H1 (cell line): ENCODE measurements at regions not wholly inside any gene's neighbourhood (a gene's known extent, or its start where the extent isn't known, plus 50 kb on each side); places are given as distances from the start of the nearest gene placed in this dataset.

Experiments used
- CTCF ChIA-PET: fragments of 300-600 bp; sonication (Branson Sonifier 250); formaldehyde crosslinking; loops from one replicate; lab custom pipeline; 2021; ENCODE audit not compliant: partially characterized antibody; lab: Charles Lee
- POLR2A ChIA-PET: fragments of 300-600 bp; sonication (Branson Sonifier 250); formaldehyde crosslinking; loops from one replicate; lab custom pipeline; 2021; ENCODE audit warnings: inconsistent platforms; ENCODE audit not compliant: partially characterized antibody; lab: Charles Lee
- DNase-seq, 2 experiments: peaks; one replicate each; pipeline versions ENCODE4 v3.0.0 to v3.0.0-alpha.2; 2010 to 2022; ENCODE audit warnings: low spot score in 2 of 2, low read depth in 1 of 2, mixed read lengths in 1 of 2
- FAIRE-seq: peaks from 2 replicates; lab custom pipeline; 2011; peaks lifted over from hg19 to GRCh38; lab: Jason Lieb, UNC
- H2AFZ ChIP-seq: 2 replicates; pipeline ENCODE4 v1.8.1; 2012; ENCODE audit warnings: low read length, inconsistent platforms
- H2AK5ac ChIP-seq: 2 replicates; pipeline ENCODE4 v1.6.1; 2013; ENCODE audit warnings: low read depth, low read length
- H2BK120ac ChIP-seq: replicated peaks from 2 replicates; pipeline ENCODE3; 2013; ENCODE audit warnings: low read depth, low read length, inconsistent platforms
- H2BK12ac ChIP-seq: 2 replicates; pipeline ENCODE4 v1.6.1; 2013; ENCODE audit warnings: low read depth, low read length
- H2BK15ac ChIP-seq: 2 replicates; pipeline ENCODE4 v1.6.1; 2013; ENCODE audit warnings: low read length
- H2BK20ac ChIP-seq: 2 replicates; pipeline ENCODE4 v1.6.1; 2013; ENCODE audit warnings: low read length
- H2BK5ac ChIP-seq: 2 replicates; pipeline ENCODE4 v1.6.1; 2013; ENCODE audit warnings: low read depth, low read length
- H3K14ac ChIP-seq: 2 replicates; pipeline ENCODE4 v1.6.1; 2013; ENCODE audit warnings: inconsistent platforms; ENCODE audit not compliant: insufficient read length
- H3K18ac ChIP-seq: 2 replicates; pipeline ENCODE4 v1.6.1; 2013; ENCODE audit warnings: low read length; ENCODE audit errors: extremely low read depth
- H3K23ac ChIP-seq: 2 replicates; pipeline ENCODE4 v1.6.1; 2013; ENCODE audit warnings: inconsistent platforms; ENCODE audit not compliant: insufficient read length
- H3K23me2 ChIP-seq: 2 replicates; pipeline ENCODE4 v1.6.1; 2013; ENCODE audit warnings: low read depth, low read length
- H3K27ac ChIP-seq: 2 replicates; pipeline ENCODE4 v1.6.1; 2011; ENCODE audit warnings: low read depth, low read length, inconsistent platforms
- H3K27me3 ChIP-seq, 4 experiments: replicated peaks in 1 of 4; 1 replicate in 1 of 4; 2 replicates in 3 of 4; pipeline versions ENCODE4 v1.6.1 to v1.8.1; 2011 to 2013; ENCODE audit warnings: low read length in 3 of 4, mild to moderate bottlenecking in 3 of 4, inconsistent platforms in 2 of 4, mixed read lengths in 2 of 4, moderate library complexity in 1 of 4; ENCODE audit not compliant: control insufficient read depth in 3 of 4, insufficient read depth in 3 of 4; ENCODE audit errors: extremely low read depth in 1 of 4
- H3K36me3 ChIP-seq, 4 experiments: 2 replicates each; pipeline versions ENCODE4 v1.6.1 to v1.8.1; 2011 to 2013; ENCODE audit warnings: mild to moderate bottlenecking in 4 of 4, low read length in 3 of 4, moderate library complexity in 2 of 4, control low read depth in 1 of 4, inconsistent platforms in 1 of 4; ENCODE audit not compliant: insufficient read depth in 4 of 4, control insufficient read depth in 2 of 4
- H3K4ac ChIP-seq: replicated peaks from 2 replicates; pipeline ENCODE3; 2013; ENCODE audit warnings: low read length, low read depth, mixed read lengths, inconsistent platforms; ENCODE audit not compliant: insufficient read length
- H3K4me1 ChIP-seq, 4 experiments: replicated peaks in 1 of 4; 1 replicate in 1 of 4; 2 replicates in 3 of 4; pipeline versions ENCODE4 v1.6.1 to v1.8.1; 2011 to 2013; ENCODE audit warnings: low read length in 3 of 4, inconsistent platforms in 2 of 4, mixed read lengths in 1 of 4; ENCODE audit not compliant: insufficient read depth in 4 of 4, control insufficient read depth in 3 of 4
- H3K4me2 ChIP-seq, 2 experiments: 2 replicates each; pipeline versions ENCODE4 v1.6.1 to v1.8.1; 2011 to 2013; ENCODE audit warnings: low read depth in 2 of 2, low read length in 2 of 2, control low read depth in 1 of 2, inconsistent platforms in 1 of 2, mild to moderate bottlenecking in 1 of 2; ENCODE audit not compliant: insufficient read depth in 1 of 2
- H3K4me3 ChIP-seq, 4 experiments: fragments of 200-600, 300-600 bp in 1 of 4; sonication (generic), shearing (Covaris generic), sonication (Bioruptor Twin) in 1 of 4; 2 replicates each; pipeline versions ENCODE4 v1.5.1 to v1.8.1; 2011 to 2016; ENCODE audit warnings: low read length in 4 of 4, low read depth in 3 of 4, control low read depth in 2 of 4, inconsistent platforms in 2 of 4, mild to moderate bottlenecking in 2 of 4, mixed read lengths in 1 of 4, moderate library complexity in 1 of 4; ENCODE audit not compliant: insufficient read depth in 2 of 4; ENCODE audit errors: extremely low read depth in 1 of 4
- H3K56ac ChIP-seq: replicated peaks from 2 replicates; pipeline ENCODE3; 2013; ENCODE audit warnings: low read depth, mild to moderate bottlenecking, mixed read lengths, low read length, inconsistent platforms; ENCODE audit not compliant: insufficient read length
- H3K79me1 ChIP-seq: 2 replicates; pipeline ENCODE4 v1.6.1; 2013; ENCODE audit warnings: low read depth, low read length, control low read depth
- H3K79me2 ChIP-seq, 2 experiments: 2 replicates each; pipeline versions ENCODE4 v1.6.1 to v1.8.1; 2012 to 2013; ENCODE audit warnings: low read length in 2 of 2, mild to moderate bottlenecking in 2 of 2, inconsistent platforms in 1 of 2; ENCODE audit not compliant: insufficient read depth in 2 of 2, control insufficient read depth in 1 of 2
- H3K9ac ChIP-seq, 4 experiments: replicated peaks in 1 of 4; 1 replicate in 1 of 4; 2 replicates in 3 of 4; pipeline versions ENCODE4 v1.6.1 to v1.8.1; 2011 to 2013; ENCODE audit warnings: low read depth in 3 of 4, low read length in 3 of 4, control low read depth in 2 of 4, mild to moderate bottlenecking in 2 of 4, moderate library complexity in 2 of 4, inconsistent platforms in 1 of 4; ENCODE audit errors: extremely low read depth in 1 of 4
- H3K9me3 ChIP-seq, 2 experiments: 2 replicates each; pipeline versions ENCODE4 v1.6.1 to v1.8.1; 2012 to 2013; ENCODE audit warnings: mild to moderate bottlenecking in 2 of 2, moderate library complexity in 2 of 2, control low read depth in 1 of 2, inconsistent platforms in 1 of 2, low read depth in 1 of 2, low read length in 1 of 2, mixed read lengths in 1 of 2; ENCODE audit not compliant: insufficient read depth in 2 of 2
- H4K20me1 ChIP-seq, 2 experiments: replicated peaks in 1 of 2; 2 replicates each; pipeline versions ENCODE3 to v1.8.1; 2011 to 2013; ENCODE audit warnings: inconsistent platforms in 2 of 2, low read length in 2 of 2, mild to moderate bottlenecking in 1 of 2; ENCODE audit not compliant: insufficient read depth in 2 of 2, control insufficient read depth in 1 of 2
- H4K5ac ChIP-seq: 2 replicates; pipeline ENCODE4 v1.6.1; 2013; ENCODE audit warnings: low read length, low read depth, mixed read lengths, inconsistent platforms; ENCODE audit not compliant: insufficient read length
- H4K8ac ChIP-seq: 2 replicates; pipeline ENCODE4 v1.8.0; 2013; ENCODE audit warnings: mild to moderate bottlenecking, moderate library complexity, low read length, inconsistent platforms; ENCODE audit not compliant: insufficient read depth; ENCODE audit errors: extremely low read depth
- H4K91ac ChIP-seq: replicated peaks from 2 replicates; pipeline ENCODE3; 2013; ENCODE audit warnings: low read length, mixed read lengths, inconsistent platforms; ENCODE audit not compliant: insufficient read length
- WGBS, 2 experiments: shearing (Covaris generic) in 1 of 2; methylation state at CpG; one replicate each; pipeline versions ENCODE4 v1.1.6 to v1.1.7; 2013 to 2015; ENCODE audit warnings: low lambda C conversion rate in 2 of 2, mixed read lengths in 2 of 2, inconsistent platforms in 1 of 2, low coverage in 1 of 2, missing lambda C conversion rate in 1 of 2; ENCODE audit not compliant: insufficient replicate concordance in 2 of 2, insufficient coverage in 1 of 2, insufficient read length in 1 of 2; ENCODE audit errors: extremely low coverage in 1 of 2, missing lambda C conversion rate in 1 of 2; 5-methylcytosine and 5-hydroxymethylcytosine counted together

DNA sequence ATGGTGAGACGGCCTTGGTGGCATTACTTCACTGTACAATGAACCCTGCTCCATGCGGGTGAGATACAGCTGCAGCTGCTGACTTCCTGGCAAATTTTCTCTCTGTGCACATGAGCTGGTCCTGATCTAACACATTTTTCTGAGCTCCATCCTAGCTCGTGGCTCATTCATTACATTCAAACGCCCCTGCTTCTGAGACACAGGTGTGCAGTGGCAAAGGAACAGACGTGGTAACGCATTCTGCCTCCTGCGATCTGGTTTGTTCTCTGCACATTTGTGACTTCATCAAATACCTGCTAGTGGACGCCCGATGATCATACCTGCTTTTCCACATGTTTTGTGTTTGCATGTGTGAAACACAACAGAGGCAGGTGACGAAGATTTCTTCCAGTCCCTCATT, 189.6 kb upstream of the PDE10A start:
- POLR2A ChIA-PET: no interaction called here
- 91% methylated on average over 10 of the region's 10 CpGs; no CpG with 5 or more reads in 1 of the 2 experiments for whole genome bisulfite sequencing, 2 experiments
- CTCF ChIA-PET: interaction anchor here (0.9 to 4.8 kb wide), 9 partner anchors 10 to 420 kb away, joined by 3 to 92 read pairs (median 3); no protein-coding TSS in a partner anchor
- Histone ChIP-seq H2BK12ac (no peak overlapping the region), H2AK5ac (no peak overlapping the region), H3K23me2 (peaks cover 6% of the 10 kb centered on the region; the same call in 1 of the 2 replicates), H3K23ac (no peak overlapping the region), H4K8ac (no peak overlapping the region; the same call in 1 of the 2 replicates), H3K4me3 (no peak overlapping the region), H2BK15ac (peak overlapping the region; percentile 33; the same call in 1 of the 2 replicates), H3K9me3 (no peaks in the 10 kb centered on the region), H3K4ac (no peak overlapping the region), H3K36me3 (no peaks in the 10 kb centered on the region), H4K91ac (no peak overlapping the region), H3K27ac (no peak overlapping the region), H3K4me1 (peaks cover 0 to 11% (median 3%) of the 10 kb centered on the region in 4 experiments; a peak in 4 of 7 replicates), H3K4me2 (no peak overlapping the region), H4K5ac (no peak overlapping the region), H4K20me1 (no peaks in the 10 kb centered on the region), H3K18ac (no peak overlapping the region), H3K79me1 (no peaks in the 10 kb centered on the region), H2BK5ac (no peak overlapping the region), H3K27me3 (peaks cover 14 to 39% (median 28%) of the 10 kb centered on the region in 4 experiments), H3K9ac (no peak overlapping the region), H2BK20ac (no peak overlapping the region), H3K14ac (no peak overlapping the region), H2BK120ac (no peak overlapping the region), H3K56ac (no peak overlapping the region), H3K79me2 (no peaks in the 10 kb centered on the region), H2AFZ (no peak overlapping the region)
- FAIRE-seq: no peak
- no peak for DNase-seq
